Mammary epithelial cell (primary cell): ENCODE measurements at regions not wholly inside any gene's neighbourhood (a gene's known extent, or its start where the extent isn't known, plus 50 kb on each side); places are given as distances from the start of the nearest gene placed in this dataset.

Source experiments
- CTCF ChIP-seq, 2 donors: IDR thresholded peaks in 1 of 2; conservative IDR thresholded peaks in 1 of 2; 2 replicates each; pipeline ENCODE4 v1.5.1; 2011 to 2012; ENCODE audit warnings: inconsistent platforms in 2 of 2, low read length in 2 of 2, mild to moderate bottlenecking in 2 of 2, control low read depth in 1 of 2, low read depth in 1 of 2; ENCODE audit not compliant: insufficient read depth in 1 of 2; ENCODE audit errors: extremely low read depth in 1 of 2
- EZH2 ChIP-seq: IDR thresholded peaks from 2 replicates; pipeline ENCODE4 v1.6.1; 2012; ENCODE audit warnings: low read length, inconsistent platforms, borderline replicate concordance

- TF ChIP-seq EZH2 (peak; percentile 23), CTCF (conservative IDR thresholded peaks at IDR 0.05 in 1 of 2, IDR thresholded peaks at IDR 0.05 in 1 of 2; ENCODE audit: extremely low read depth in 1 of 2, insufficient read depth in 1 of 2, low read depth in 1 of 2, low read length in 2 of 2) (no peak)
Measured at GRCh38 chr20:46811224-46812084, 83.2 kb upstream of the EYA2 start.
